DND-41 (cell line): ENCODE measurements at regions not wholly inside any gene's neighbourhood (a gene's known extent, or its start where the extent isn't known, plus 50 kb on each side); places are given as distances from the start of the nearest gene placed in this dataset.

Source experiments
- ATAC-seq: fragments of 200-7000 bp; cut with Tn5 transposase; 3 replicates; pipeline ENCODE4 v1.9.1; 2021; ENCODE audit warnings: low read depth; ENCODE audit not compliant: insufficient read depth
- DNase-seq: peaks from one replicate; pipeline ENCODE4 v3.0.0-alpha.2; 2020
- H2AFZ ChIP-seq: 2 replicates; pipeline ENCODE4 v1.6.0; 2012; ENCODE audit warnings: low read depth, low read length
- H3K27ac ChIP-seq: 2 replicates; pipeline ENCODE4 v1.5.1; 2012; ENCODE audit warnings: low read length, inconsistent platforms
- H3K27me3 ChIP-seq: fragments of 200-600 bp; sonication (generic); 2 replicates; pipeline ENCODE4 v1.6.0; 2012; ENCODE audit warnings: low read length, mild to moderate bottlenecking, inconsistent platforms; ENCODE audit not compliant: insufficient read depth, poor library complexity
- H3K36me3 ChIP-seq: 2 replicates; pipeline ENCODE4 v1.5.1; 2012; ENCODE audit warnings: low read length, inconsistent platforms; ENCODE audit not compliant: insufficient read depth
- H3K4me1 ChIP-seq: 2 replicates; pipeline ENCODE4 v1.5.1; 2012; ENCODE audit warnings: mild to moderate bottlenecking, low read length; ENCODE audit not compliant: insufficient read depth
- H3K4me2 ChIP-seq: 2 replicates; pipeline ENCODE4 v1.6.0; 2012; ENCODE audit warnings: mild to moderate bottlenecking, moderate library complexity, low read length, inconsistent platforms; ENCODE audit not compliant: insufficient read depth
- H3K4me3 ChIP-seq, 2 experiments: fragments of 200-600 bp in 1 of 2; shearing (Covaris generic) in 1 of 2; 2 replicates each; pipeline ENCODE4 v1.5.1; 2012 to 2016; ENCODE audit warnings: inconsistent platforms in 2 of 2, low read length in 2 of 2, mild to moderate bottlenecking in 2 of 2, low read depth in 1 of 2, moderate library complexity in 1 of 2
- H3K79me2 ChIP-seq: 2 replicates; pipeline ENCODE4 v1.6.0; 2012; ENCODE audit warnings: low read length, inconsistent platforms; ENCODE audit not compliant: insufficient read depth
- H3K9ac ChIP-seq: 2 replicates; pipeline ENCODE4 v1.6.0; 2012; ENCODE audit warnings: low read depth, mild to moderate bottlenecking, inconsistent platforms, low read length, moderate library complexity
- H3K9me3 ChIP-seq: 2 replicates; pipeline ENCODE4 v1.5.1; 2012; ENCODE audit warnings: low read length, moderate library complexity, mild to moderate bottlenecking, inconsistent platforms; ENCODE audit not compliant: insufficient read depth, severe bottlenecking
- H4K20me1 ChIP-seq: 2 replicates; pipeline ENCODE4 v1.6.0; 2012; ENCODE audit warnings: low read length; ENCODE audit not compliant: insufficient read depth
- CTCF ChIP-seq: IDR thresholded peaks from 2 replicates; pipeline ENCODE4 v1.5.1; 2012; ENCODE audit warnings: borderline replicate concordance, low read length, moderate library complexity, mild to moderate bottlenecking; ENCODE audit not compliant: poor library complexity, severe bottlenecking; ENCODE audit errors: extremely low read depth
- EZH2 ChIP-seq: IDR thresholded peaks from 3 replicates; pipeline ENCODE4 v1.6.1; 2012; ENCODE audit warnings: borderline replicate concordance, low read depth, mild to moderate bottlenecking, moderate library complexity, low read length, inconsistent platforms; ENCODE audit not compliant: severe bottlenecking

GRCh38 chr5:168062239-168062638 is 229.2 kb upstream of the WWC1 start:
- DNase-seq, result no peak
- H2AFZ ChIP-seq, result no peak overlapping the region
- no peaks in the 10 kb centered on the region for H3K36me3 ChIP-seq
- H3K4me1 ChIP-seq, result no peaks in the 10 kb centered on the region
- TF ChIP-seq CTCF, result no peak
- TF ChIP-seq EZH2, result no peak
- H4K20me1 ChIP-seq, result no peaks in the 10 kb centered on the region
- peaks cover 10% of the 10 kb centered on the region for H3K9me3 ChIP-seq
- no peak overlapping the region for H3K4me2 ChIP-seq
- H3K27ac ChIP-seq, result no peak overlapping the region
- no peak for ATAC-seq
- H3K27me3 ChIP-seq, result no peaks in the 10 kb centered on the region
- no peak overlapping the region for H3K9ac ChIP-seq
- no peak overlapping the region for H3K4me3 ChIP-seq
- H3K79me2 ChIP-seq, result no peaks in the 10 kb centered on the region

- Histone ChIP-seq H3K9me3 (no peaks in the 10 kb centered on the region), H3K79me2 (no peaks in the 10 kb centered on the region), H3K4me3 (no peak overlapping the region), H2AFZ (no peak overlapping the region), H3K27me3 (no peaks in the 10 kb centered on the region), H3K4me1 (no peaks in the 10 kb centered on the region), H3K27ac (no peak overlapping the region), H4K20me1 (no peaks in the 10 kb centered on the region), H3K36me3 (no peaks in the 10 kb centered on the region), H3K4me2 (no peak overlapping the region), H3K9ac (no peak overlapping the region)
- DNase-seq (no peak), ATAC-seq (no peak)
- TF ChIP-seq CTCF (no peak), EZH2 (no peak)
Measured at GRCh38 chr5:168064457-168064856, 227.0 kb upstream of the WWC1 start.

DNA sequence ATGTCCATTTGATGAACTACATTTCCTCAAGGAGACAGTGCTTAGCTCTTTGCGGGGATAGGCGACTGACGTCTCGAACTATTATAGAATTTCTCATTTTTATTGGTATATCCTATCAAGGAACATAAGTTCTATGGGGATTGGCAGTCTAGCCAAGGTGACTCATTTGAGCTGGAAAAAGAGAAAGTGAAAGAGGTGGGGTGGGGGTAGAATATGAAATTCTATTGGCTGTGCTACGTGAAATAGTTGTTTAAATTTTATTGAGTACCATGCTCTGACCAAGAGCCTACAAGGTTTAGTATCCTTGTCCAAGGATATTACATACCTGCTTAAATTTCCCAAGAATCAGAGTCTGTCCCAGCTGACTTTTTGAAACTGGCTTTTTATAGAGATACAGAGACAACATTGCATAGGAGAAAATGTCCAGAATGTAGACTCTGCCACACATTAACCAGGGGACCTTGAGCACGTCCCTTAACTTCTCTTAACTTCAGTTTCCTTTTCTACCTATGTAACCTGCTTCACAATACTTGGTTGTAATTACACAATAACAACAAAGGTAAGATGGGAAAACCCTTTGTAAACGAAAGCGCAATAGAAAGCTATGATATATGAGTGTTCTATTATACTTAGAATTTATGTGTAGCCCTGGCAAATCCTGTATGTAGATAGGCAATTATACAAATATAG is 226.4 kb upstream of the WWC1 start:
- Histone ChIP-seq H4K20me1 (no peaks in the 10 kb centered on the region), H3K9me3 (no peaks in the 10 kb centered on the region), H3K4me3 (no peak overlapping the region), H3K4me1 (no peaks in the 10 kb centered on the region), H3K36me3 (no peaks in the 10 kb centered on the region), H3K9ac (no peak overlapping the region), H3K27ac (no peak overlapping the region), H2AFZ (no peak overlapping the region), H3K27me3 (no peaks in the 10 kb centered on the region), H3K79me2 (no peaks in the 10 kb centered on the region), H3K4me2 (no peak overlapping the region)
- no peak for ATAC-seq
- no peak for DNase-seq
- TF ChIP-seq CTCF (no peak), EZH2 (no peak)
